Stimulated activated CD8-positive, alpha-beta memory T cell treated with anti-CD3 and anti-CD28 coated beads, Interleukin-12 subunit alpha, Interleukin-12 subunit beta, amount 100 ng/mL, for 4 hours (primary cell): ENCODE measurements at regions not wholly inside any gene's neighbourhood (a gene's known extent, or its start where the extent isn't known, plus 50 kb on each side); places are given as distances from the start of the nearest gene placed in this dataset.
A peak's percentile ranks its signal among the peaks of the same experiment; 100 is the strongest.

Source experiments
- DNase-seq: peaks from one replicate; pipeline ENCODE4 v3.0.0-alpha.2; 2020; ENCODE audit warnings: low read depth

DNA sequence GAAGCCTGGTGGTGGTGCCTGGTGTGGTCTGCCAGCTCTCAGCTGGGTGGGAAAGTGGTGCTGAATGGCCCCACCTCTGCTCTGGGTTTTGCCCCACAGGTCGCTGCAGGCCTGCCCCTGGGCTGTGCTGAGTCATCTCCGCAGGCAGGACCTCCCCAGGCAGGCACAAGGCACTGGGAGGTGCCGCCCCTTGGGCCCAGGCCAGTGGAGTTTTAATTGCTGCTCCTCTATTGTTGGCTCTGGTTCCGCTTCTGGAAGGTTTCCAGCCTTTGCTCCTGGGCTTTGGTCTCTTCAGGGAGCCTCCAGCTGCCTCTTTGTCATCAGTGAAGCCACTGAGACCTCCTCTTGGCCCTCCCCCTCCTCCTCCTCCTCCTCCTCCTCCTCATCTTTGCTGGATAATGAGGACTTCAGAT, 180.3 kb upstream of the GRB10 start:
- no peak for DNase-seq

DNA sequence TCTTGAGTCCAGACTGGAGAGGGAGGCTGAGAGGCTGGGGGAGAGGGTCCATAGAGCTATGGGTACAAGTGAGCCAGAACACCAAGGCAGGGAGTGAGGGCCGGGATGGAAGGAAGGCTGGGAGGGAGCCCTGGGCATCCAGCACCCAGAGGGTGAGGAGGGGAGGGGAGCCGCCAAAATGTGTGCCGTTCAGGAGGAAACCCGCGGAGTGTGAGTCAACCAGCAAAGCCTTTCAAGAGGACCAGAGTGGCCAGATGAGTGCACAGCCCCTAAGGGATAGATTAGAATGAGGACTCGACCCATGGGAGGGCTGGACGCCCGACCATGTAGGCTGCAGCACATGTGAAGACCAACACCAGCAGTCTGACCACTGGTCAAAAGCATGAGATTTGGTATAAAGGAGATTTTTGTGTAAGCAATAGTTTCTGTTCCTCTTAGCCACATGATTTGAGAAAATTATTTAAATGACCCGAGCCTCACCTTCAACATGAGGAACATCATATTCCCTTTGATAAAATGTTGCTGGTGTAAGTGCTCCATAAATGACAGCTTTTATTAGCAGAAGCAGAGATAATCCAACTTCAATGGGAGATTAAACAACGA, 179.7 kb upstream of the GRB10 start:
- no peak for DNase-seq

DNA sequence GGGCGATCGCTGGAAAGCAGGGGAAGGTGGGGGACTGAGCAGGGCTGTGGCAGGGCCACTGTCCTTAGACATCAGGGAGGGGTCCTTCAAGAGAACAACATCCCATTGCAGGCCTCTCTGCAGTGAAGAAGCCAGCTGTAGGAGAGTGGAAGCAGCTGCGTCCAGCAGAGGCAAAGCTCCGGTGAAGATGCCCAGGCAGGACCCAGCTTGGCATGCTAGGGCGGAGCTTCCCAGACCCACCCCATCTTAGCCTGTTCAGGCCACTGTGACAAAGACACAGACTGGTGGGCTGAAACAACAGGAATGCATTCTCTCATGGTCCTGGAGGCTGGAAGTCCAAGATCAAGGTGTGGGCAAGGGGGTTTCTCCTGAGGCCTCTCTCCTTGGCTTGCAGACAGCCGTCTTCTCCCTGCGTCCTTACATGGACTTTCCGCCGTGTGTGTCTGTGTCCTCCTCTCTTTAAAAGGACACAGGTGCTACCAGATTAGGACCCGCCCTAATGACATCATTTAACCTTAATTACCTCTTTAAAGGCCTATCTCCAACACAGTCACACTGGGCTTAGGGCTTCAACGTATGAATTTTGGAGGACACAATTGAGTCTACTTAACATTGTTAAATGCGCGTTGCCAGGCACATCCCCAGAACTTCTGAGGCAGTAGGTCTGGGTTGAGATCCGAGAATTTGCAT, 178.1 kb upstream of the GRB10 start:
- DNase-seq = no peak

DNA sequence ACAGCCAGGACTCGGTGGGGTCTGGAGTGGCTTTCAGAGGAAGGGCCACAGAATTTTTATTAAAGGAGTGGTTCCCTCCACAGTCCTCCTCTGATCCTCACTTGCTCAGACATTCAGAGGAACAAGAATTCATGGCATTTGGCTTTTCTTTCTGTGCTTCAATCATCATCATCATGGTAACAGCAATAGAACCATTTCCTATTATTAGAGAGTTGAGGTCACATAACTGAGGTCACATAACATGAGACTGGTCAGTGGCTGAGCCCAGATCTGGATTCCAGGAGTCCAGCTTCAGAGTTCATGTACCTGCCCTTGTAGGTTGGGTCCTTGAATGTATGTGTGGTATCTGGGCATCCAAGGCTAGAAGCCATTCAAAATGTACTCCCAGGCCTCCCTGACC, 177.3 kb upstream of the GRB10 start:
- DNase-seq = no peak

DNA sequence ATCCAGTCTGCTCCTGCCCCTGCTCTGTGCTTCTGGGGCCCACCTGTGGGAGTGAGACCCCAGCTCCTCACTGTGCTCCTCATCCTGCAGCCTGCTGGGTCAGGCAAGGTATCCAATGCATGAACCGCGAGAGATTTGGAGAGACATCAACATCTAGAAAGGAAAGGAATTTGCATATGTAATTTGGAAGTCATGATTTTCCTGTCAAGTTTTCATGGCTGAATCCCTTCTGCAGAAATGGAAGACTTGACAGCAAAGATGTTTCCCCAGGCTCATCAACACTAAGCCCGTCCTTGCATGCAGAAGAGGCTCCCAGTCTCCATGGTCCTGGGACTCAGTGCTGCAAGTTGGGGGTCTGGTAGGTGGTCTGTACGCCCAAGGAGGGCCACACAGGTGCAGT, 176.9 kb upstream of the GRB10 start:
- no peak for DNase-seq

DNA sequence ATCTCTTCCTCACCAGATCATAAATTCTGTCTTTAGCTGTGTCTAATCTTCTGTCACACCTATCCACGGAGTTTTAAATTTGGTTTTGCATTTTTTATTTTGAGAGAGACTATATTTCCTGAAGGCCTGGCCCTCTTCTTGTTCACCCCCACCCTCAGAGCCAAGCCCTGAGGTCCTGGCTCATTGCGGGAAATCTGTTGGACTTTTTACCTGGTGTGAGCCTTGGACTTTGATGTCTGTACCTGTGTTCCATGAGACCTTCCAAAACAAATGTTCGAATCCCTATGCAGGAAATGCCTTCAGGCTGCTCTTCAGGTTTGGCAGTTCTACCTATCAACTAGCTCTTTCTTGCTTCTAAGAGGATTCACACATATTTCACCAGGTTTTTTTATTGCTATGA, 175.2 kb upstream of the GRB10 start:
- no peak for DNase-seq

DNA sequence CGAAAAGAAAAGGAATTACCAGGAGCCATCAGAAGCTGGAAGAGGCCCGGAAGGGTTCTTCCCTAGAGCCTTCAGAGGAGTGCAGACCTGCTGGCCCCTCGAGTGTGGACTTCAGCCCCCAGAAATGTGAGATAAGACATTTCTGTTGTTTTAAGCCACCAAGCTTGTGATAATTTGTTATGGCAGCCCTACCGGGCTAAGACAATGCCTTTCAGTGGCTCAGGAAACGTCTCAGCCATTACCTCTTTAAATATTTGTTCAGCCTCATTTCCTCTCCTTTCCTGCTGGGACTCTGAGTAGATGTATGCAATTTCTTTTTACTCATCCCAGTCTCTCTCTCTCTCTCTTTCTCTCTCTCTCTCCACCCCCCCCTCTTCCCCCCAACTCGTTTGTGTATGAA, 174.7 kb upstream of the GRB10 start:
- DNase-seq = no peak

GRCh38 chr7:50956522-50957155, 173.9 kb upstream of the GRB10 start:
- no peak for DNase-seq

GRCh38 chr7:50954716-50955115, 172.0 kb upstream of the GRB10 start:
- DNase-seq = no peak

DNA sequence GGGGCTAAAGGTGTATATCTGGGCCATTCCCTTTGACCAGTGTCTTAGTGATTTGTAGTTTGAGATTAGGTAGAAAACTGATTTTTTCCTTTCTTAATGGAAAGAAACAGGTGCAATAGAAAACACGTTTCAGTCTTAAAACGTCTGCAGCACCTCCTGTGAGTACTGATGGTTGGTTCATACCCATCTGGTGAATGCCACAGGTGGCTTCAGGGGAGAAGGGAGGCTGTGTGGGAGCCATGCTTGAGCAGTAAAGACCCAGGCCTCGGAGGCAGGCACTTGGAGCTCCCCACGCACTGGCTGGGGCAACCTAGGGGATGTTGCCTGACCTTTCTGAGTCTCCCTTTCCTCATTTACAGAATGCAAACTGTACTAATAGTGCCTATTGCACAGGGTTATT, 171.5 kb upstream of the GRB10 start:
- DNase-seq = no peak

DNA sequence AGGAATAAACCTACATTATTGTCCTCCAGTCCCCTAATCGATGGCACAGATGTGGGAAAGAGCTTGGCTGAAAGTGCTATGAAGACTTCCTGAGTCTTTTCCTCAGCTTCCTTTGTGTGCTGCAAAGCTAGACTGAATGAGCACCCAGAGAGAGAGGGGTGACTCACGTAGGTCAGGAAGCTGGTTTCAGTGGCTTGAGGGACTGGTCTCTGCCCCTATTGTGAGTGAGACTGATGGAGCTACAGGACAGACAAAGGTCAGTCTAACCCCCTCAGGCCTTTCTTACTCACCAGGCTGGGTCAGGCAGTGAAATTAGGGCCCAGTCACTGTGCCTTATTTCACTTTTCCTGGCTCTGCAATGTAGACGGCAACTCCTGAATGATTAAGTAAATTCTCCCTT, 171.1 kb upstream of the GRB10 start:
- DNase-seq = no peak

- DNase-seq = no peak
Observed at GRCh38 chr7:50953303-50953702, 170.6 kb upstream of the GRB10 start.

- no peak for DNase-seq
Observed at GRCh38 chr7:50952544-50952943, 169.8 kb upstream of the GRB10 start.

GRCh38 chr7:50952120-50952519, 169.4 kb upstream of the GRB10 start:
- no peak for DNase-seq

DNA sequence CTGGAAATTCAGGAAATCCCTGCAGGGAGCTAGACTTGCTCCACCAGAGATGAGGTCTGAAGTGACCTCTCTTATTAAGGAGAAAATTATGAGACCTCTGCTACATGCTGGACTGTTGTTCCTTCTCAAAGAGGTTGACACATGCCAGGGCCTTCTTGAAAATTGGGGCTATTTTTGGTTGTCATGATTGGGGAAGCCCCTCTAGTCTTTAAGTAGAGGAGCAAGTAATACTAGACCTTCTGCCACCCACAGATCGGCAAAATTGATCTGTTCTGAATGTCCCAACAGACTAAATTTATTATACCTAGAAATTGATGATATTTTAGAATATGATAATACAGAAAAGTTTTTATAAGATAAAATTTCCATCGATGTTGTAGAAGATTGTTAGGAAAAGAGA, 160.8 kb upstream of the GRB10 start:
- no peak for DNase-seq

- no peak for DNase-seq
Observed at GRCh38 chr7:50941525-50941924, 158.8 kb upstream of the GRB10 start.

GRCh38 chr7:50940621-50941020, 157.9 kb upstream of the GRB10 start:
- no peak for DNase-seq

DNA sequence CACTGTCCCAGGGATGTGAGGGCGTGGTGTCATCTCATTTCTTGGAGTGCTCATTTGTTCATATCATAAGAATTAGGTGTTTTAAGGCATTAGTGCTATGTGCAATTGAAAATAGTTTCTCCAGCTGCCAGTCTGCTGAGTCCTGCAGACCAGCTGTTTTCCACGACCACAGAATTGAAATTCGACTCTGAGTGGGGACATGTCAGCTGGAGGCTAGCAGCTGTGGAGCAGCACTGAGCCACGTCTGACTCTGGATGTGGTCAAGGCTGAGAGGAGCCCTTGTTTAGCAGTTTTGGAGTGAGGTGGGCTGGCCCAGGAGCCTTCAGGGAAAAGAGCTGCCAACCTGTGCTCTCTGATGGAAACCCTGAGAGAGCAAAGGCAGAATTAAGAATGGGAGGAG, 156.3 kb upstream of the GRB10 start:
- no peak for DNase-seq

- no peak for DNase-seq
Observed at GRCh38 chr7:50937727-50938126, 155.0 kb upstream of the GRB10 start.

GRCh38 chr7:50926049-50926448, 143.4 kb upstream of the GRB10 start:
- no peak for DNase-seq

GRCh38 chr7:50923476-50923875, 140.8 kb upstream of the GRB10 start:
- no peak for DNase-seq

DNA sequence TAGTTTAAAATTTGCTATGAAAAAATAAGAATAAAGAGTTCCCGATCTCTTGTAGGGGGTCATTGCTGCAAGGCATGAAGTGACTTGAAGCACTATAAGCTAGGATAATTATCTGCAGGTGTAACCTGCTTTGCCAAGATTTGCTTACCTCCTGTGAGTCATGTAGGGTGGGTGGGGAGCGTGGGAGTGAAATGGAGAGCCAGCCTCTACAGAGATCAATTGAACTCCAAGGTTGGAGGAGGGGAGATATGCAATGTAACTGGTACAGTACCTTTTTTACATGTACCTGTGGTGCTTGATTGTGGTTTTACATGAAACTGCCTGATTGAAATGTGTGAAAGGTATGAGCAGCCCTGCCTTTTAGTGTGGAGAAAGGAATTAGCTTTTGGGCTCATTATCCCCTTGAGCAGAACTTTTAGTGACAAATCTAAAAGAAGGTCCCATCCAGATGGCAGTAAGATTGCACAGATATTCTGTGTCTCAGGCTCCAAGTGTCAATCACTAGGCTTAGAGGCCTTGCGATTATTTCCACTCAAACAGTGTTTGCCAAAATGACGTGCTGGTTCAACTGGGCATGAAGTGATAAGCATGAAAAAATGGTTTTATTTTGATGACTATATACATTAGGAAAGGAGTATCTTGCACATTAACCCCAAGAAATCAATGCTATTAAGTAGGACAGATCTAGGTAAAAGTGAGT, 138.6 kb upstream of the GRB10 start:
- DNase-seq = peak; percentile 2

DNA sequence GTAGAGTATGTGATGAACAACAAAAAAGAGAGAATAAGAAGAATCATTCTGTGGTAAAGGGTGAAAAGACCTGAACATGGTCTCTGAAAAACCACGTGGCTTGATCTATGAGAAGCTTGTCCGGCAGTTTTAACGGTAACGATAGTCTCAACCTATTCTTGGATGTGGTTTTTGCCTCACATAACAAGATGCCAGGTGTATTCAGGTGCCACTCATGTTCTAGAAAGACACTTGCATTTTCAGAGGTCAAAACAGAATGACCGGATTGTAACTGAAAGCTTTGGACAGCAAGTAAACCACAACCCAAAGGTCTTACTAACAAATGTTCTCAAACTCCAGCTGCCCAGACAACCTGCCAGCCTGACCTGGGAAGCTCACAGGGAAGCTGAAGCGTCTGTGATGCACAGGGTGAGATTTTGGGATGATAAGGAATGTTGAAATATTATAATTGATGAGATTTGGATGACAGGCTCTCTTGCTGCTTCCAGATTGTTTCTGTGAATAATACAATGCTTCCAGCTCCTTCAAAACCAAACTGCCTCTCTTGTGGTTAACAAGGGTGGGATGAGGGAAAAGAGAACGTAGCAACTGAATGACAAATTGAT, 137.4 kb upstream of the GRB10 start:
- no peak for DNase-seq
